ENCODE measurements at regions not wholly inside any gene's neighbourhood (a gene's known extent, or its start where the extent isn't known, plus 50 kb on each side); places are given as distances from the start of the nearest gene placed in this dataset.

- Mint-ChIP-seq H3K27ac (no peak overlapping the region), H3K4me3 (no peak overlapping the region), H3K36me3 (peaks cover 5% of the 10 kb centered on the region; the same call in 1 of the 2 replicates), H3K9me3 (peaks cover 29% of the 10 kb centered on the region), H3K4me1 (no peaks in the 10 kb centered on the region), H3K27me3 (ENCODE audit: low read depth) (0 out of 2 replicates have a peak, but pooled peaks cover 4% of the 10 kb centered on the region)
- CTCF ChIA-PET, result no interaction called here
- DNase-seq (ENCODE audit: low spot score) (no peak), ATAC-seq (no peak)
- POLR2A ChIA-PET, result no interaction called here
- TF ChIP-seq, protein P1, sequence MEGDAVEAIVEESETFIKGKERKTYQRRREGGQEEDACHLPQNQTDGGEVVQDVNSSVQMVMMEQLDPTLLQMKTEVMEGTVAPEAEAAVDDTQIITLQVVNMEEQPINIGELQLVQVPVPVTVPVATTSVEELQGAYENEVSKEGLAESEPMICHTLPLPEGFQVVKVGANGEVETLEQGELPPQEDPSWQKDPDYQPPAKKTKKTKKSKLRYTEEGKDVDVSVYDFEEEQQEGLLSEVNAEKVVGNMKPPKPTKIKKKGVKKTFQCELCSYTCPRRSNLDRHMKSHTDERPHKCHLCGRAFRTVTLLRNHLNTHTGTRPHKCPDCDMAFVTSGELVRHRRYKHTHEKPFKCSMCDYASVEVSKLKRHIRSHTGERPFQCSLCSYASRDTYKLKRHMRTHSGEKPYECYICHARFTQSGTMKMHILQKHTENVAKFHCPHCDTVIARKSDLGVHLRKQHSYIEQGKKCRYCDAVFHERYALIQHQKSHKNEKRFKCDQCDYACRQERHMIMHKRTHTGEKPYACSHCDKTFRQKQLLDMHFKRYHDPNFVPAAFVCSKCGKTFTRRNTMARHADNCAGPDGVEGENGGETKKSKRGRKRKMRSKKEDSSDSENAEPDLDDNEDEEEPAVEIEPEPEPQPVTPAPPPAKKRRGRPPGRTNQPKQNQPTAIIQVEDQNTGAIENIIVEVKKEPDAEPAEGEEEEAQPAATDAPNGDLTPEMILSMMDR (IDR thresholded peaks at IDR 0.05), result no peak
- no peak for TF ChIP-seq ERG (CRISPR knock-in tag; IDR thresholded peaks at IDR 0.05)
- TF ChIP-seq GABPB1 (CRISPR knock-in tag; IDR thresholded peaks at IDR 0.05), result no peak
- no peak for TF ChIP-seq ATF1 (CRISPR knock-in tag; IDR thresholded peaks at IDR 0.05)
- TF ChIP-seq, protein P2, sequence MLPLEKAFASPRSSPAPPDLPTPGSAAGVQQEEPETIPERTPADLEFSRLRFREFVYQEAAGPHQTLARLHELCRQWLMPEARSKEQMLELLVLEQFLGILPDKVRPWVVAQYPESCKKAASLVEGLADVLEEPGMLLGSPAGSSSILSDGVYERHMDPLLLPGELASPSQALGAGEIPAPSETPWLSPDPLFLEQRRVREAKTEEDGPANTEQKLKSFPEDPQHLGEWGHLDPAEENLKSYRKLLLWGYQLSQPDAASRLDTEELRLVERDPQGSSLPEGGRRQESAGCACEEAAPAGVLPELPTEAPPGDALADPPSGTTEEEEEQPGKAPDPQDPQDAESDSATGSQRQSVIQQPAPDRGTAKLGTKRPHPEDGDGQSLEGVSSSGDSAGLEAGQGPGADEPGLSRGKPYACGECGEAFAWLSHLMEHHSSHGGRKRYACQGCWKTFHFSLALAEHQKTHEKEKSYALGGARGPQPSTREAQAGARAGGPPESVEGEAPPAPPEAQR (CRISPR knock-in tag; IDR thresholded peaks at IDR 0.05), result no peak
- TF ChIP-seq FOXJ3 (CRISPR knock-in tag; IDR thresholded peaks at IDR 0.05; ENCODE audit: borderline replicate concordance), result no peak
- TF ChIP-seq, protein P3, sequence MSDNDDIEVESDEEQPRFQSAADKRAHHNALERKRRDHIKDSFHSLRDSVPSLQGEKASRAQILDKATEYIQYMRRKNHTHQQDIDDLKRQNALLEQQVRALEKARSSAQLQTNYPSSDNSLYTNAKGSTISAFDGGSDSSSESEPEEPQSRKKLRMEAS (CRISPR knock-in tag; IDR thresholded peaks at IDR 0.05), result no peak
Observed at GRCh38 chr10:61251089-61251488, 202.1 kb downstream of the TMEM26 start.

GRCh38 chr10:61250131-61250530 lies 203.1 kb downstream of the TMEM26 start:
- ChIA-PET POLR2A (no interaction called here), CTCF (no interaction called here)
- TF ChIP-seq TP53 (CRISPR knock-in tag; IDR thresholded peaks at IDR 0.05) (no peak), IRF1 (CRISPR knock-in tag; IDR thresholded peaks at IDR 0.05) (no peak), AFF4 (CRISPR knock-in tag; IDR thresholded peaks at IDR 0.05; ENCODE audit: borderline replicate concordance) (no peak), ERG (CRISPR knock-in tag; IDR thresholded peaks at IDR 0.05) (no peak), RELA (CRISPR knock-in tag; IDR thresholded peaks at IDR 0.05; ENCODE audit: borderline replicate concordance) (no peak), ZNF396 (CRISPR knock-in tag; IDR thresholded peaks at IDR 0.05; ENCODE audit: borderline replicate concordance) (no peak), SMAD4 (CRISPR knock-in tag; IDR thresholded peaks at IDR 0.05) (no peak), E2F5 (CRISPR knock-in tag; IDR thresholded peaks at IDR 0.05) (no peak), GABPB1 (CRISPR knock-in tag; IDR thresholded peaks at IDR 0.05) (no peak)
- TF ChIP-seq, protein P3 (CRISPR knock-in tag; IDR thresholded peaks at IDR 0.05), result no peak
- TF ChIP-seq, protein P4, sequence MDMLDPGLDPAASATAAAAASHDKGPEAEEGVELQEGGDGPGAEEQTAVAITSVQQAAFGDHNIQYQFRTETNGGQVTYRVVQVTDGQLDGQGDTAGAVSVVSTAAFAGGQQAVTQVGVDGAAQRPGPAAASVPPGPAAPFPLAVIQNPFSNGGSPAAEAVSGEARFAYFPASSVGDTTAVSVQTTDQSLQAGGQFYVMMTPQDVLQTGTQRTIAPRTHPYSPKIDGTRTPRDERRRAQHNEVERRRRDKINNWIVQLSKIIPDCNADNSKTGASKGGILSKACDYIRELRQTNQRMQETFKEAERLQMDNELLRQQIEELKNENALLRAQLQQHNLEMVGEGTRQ (CRISPR knock-in tag; IDR thresholded peaks at IDR 0.05), result no peak
- TF ChIP-seq, protein P5, sequence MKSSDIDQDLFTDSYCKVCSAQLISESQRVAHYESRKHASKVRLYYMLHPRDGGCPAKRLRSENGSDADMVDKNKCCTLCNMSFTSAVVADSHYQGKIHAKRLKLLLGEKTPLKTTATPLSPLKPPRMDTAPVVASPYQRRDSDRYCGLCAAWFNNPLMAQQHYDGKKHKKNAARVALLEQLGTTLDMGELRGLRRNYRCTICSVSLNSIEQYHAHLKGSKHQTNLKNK (CRISPR knock-in tag; IDR thresholded peaks at IDR 0.05), result no peak
- TF ChIP-seq, protein P6, sequence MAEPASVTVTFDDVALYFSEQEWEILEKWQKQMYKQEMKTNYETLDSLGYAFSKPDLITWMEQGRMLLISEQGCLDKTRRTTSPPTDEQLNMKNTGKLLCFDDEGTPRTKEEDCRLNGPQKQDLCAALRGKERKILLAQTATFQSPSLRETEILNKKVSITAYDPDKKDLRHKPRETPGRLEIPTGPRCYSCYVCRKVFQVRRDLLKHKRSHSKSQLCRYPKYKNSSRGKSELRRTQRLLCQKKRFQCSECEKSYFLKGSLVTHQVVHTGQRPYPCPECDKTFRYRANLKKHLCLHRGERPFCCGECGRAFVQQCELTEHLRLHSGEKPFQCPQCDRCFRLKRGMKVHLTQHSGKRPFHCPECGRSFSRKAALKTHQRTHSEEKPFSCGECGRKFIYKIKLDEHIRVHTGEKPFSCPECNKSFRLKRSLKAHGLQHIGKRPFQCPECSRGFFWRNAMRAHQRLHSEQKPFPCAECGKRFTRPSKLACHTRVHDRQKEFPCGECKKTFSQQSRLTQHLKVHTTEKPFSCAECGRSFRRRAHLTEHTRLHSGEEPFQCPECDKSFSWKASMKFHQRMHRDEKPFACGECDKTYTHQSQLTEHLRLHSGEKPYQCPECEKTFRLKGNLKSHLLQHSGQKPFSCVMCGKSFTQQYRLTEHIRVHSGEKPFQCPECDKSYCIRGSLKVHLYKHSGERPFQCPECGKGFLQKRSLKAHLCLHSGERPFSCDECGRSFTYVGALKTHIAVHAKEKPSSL (CRISPR knock-in tag; conservative IDR thresholded peaks at IDR 0.05), result no peak
- peaks cover 5% of the 10 kb centered on the region; the same call in 1 of the 2 replicates for H3K36me3 Mint-ChIP-seq
- no peak overlapping the region for H3K27ac Mint-ChIP-seq
- no peak overlapping the region for H3K4me3 Mint-ChIP-seq
- no peaks in the 10 kb centered on the region for H3K4me1 Mint-ChIP-seq
- 0 out of 2 replicates have a peak, but pooled peaks cover 4% of the 10 kb centered on the region for H3K27me3 Mint-ChIP-seq (ENCODE audit: low read depth)
- H3K9me3 Mint-ChIP-seq, result peaks cover 21% of the 10 kb centered on the region
- ATAC-seq (no peak), DNase-seq (ENCODE audit: low spot score) (no peak)
